ENCODE measurements at regions not wholly inside any gene's neighbourhood (a gene's known extent, or its start where the extent isn't known, plus 50 kb on each side); places are given as distances from the start of the nearest gene placed in this dataset.

- TF ChIP-seq CTCF (IDR thresholded peaks at IDR 0.05; ENCODE audit: low read length) (no peak), EZH2phosphoT487 (IDR thresholded peaks at IDR 0.05; ENCODE audit: low read length) (no peak), EZH2 (optimal IDR thresholded peaks at IDR 0.05; ENCODE audit: low read depth, low read length) (no peak)
Observed at GRCh38 chr15:96768435-96768789, 437.9 kb downstream of the NR2F2 start.

Measured in MM.1S (cell line).